Esophagus (tissue), 2 donors: ENCODE measurements at regions not wholly inside any gene's neighbourhood (a gene's known extent, or its start where the extent isn't known, plus 50 kb on each side); places are given as distances from the start of the nearest gene placed in this dataset.

Experiments used
- H3K27ac ChIP-seq, 2 donors: one replicate each; pipeline ENCODE4 v1.5.1; 2013; ENCODE audit warnings: low read depth in 2 of 2, mild to moderate bottlenecking in 2 of 2, inconsistent platforms in 1 of 2, low read length in 1 of 2, moderate library complexity in 1 of 2
- H3K27me3 ChIP-seq, 2 donors: one replicate each; pipeline ENCODE4 v1.6.1; 2013; ENCODE audit warnings: low read length in 2 of 2, control low read depth in 1 of 2, mild to moderate bottlenecking in 1 of 2; ENCODE audit not compliant: insufficient read depth in 2 of 2, control insufficient read depth in 1 of 2
- H3K36me3 ChIP-seq, 2 donors: one replicate each; pipeline ENCODE4 v1.6.1; 2013; ENCODE audit warnings: low read length in 1 of 2; ENCODE audit not compliant: control insufficient read depth in 2 of 2, insufficient read depth in 2 of 2
- H3K4me1 ChIP-seq, 2 donors: one replicate each; pipeline ENCODE4 v1.6.1; 2013; ENCODE audit warnings: low read length in 1 of 2; ENCODE audit not compliant: control insufficient read depth in 2 of 2, insufficient read depth in 2 of 2
- H3K4me3 ChIP-seq, 2 donors: one replicate each; pipeline ENCODE4 v1.5.1; 2013; ENCODE audit warnings: low read length in 2 of 2, mild to moderate bottlenecking in 2 of 2, low read depth in 1 of 2, moderate library complexity in 1 of 2
- H3K9me3 ChIP-seq, 2 donors: one replicate each; pipeline ENCODE4 v1.6.1; 2013; ENCODE audit warnings: mild to moderate bottlenecking in 2 of 2, low read depth in 1 of 2, low read length in 1 of 2, moderate library complexity in 1 of 2; ENCODE audit not compliant: control insufficient read depth in 2 of 2, insufficient read depth in 1 of 2
- WGBS, 2 donors: extraction: QIAGEN DNeasy Blood & Tissue Kit; methylation state at CpG; one replicate each; pipeline ENCODE4 v1.1.7; 2013; 5-methylcytosine and 5-hydroxymethylcytosine counted together
- donor health status: healthy with polysubstance abuse.
- donor health status: Bipolar disorder and iron deficiency.

- WGBS, 2 donors: 69 to 84% methylated on average over 4 of the region's 4 CpGs
- no peak overlapping the region for H3K27ac ChIP-seq
Measured at GRCh38 chr15:62436235-62436634, 271.1 kb upstream of the C2CD4B start.

GRCh38 chr15:62437753-62438152 is 272.7 kb upstream of the C2CD4B start:
- no peaks in the 10 kb centered on the region for H3K27me3 ChIP-seq
- H3K4me1 ChIP-seq: no peaks in the 10 kb centered on the region
- no peak overlapping the region for H3K4me3 ChIP-seq
- 89 to 92% methylated on average over 2 of the region's 2 CpGs for WGBS, 2 donors
- no peaks in the 10 kb centered on the region for H3K36me3 ChIP-seq
- no peaks in the 10 kb centered on the region for H3K9me3 ChIP-seq
- no peak overlapping the region for H3K27ac ChIP-seq

More at GRCh38 chr15:62436235-62436634, 271.1 kb upstream of the C2CD4B start:
- Histone ChIP-seq H3K36me3 (no peaks in the 10 kb centered on the region), H3K4me1 (no peaks in the 10 kb centered on the region), H3K9me3 (no peaks in the 10 kb centered on the region), H3K27me3 (no peaks in the 10 kb centered on the region), H3K4me3 (no peak overlapping the region)

GRCh38 chr15:62439543-62440016 is 274.5 kb upstream of the C2CD4B start:
- no peaks in the 10 kb centered on the region for H3K27me3 ChIP-seq
- H3K9me3 ChIP-seq: no peaks in the 10 kb centered on the region
- no peak overlapping the region for H3K4me3 ChIP-seq
- H3K27ac ChIP-seq: peak overlapping the region in 1 of 2 donors; percentile 2
- WGBS, 2 donors: 73 to 86% methylated on average over 5 of the region's 5 CpGs
- H3K4me1 ChIP-seq: no peaks in the 10 kb centered on the region
- H3K36me3 ChIP-seq: no peaks in the 10 kb centered on the region

GRCh38 chr15:62440362-62441105 is 275.4 kb upstream of the C2CD4B start:
- 80 to 82% methylated on average over 11 of the region's 11 CpGs for WGBS, 2 donors
- no peak overlapping the region for H3K4me3 ChIP-seq
- H3K9me3 ChIP-seq: no peaks in the 10 kb centered on the region
- no peak overlapping the region for H3K27ac ChIP-seq
- H3K27me3 ChIP-seq: no peaks in the 10 kb centered on the region
- H3K36me3 ChIP-seq: no peaks in the 10 kb centered on the region
- no peaks in the 10 kb centered on the region for H3K4me1 ChIP-seq

GRCh38 chr15:62444104-62445022 is 279.3 kb upstream of the C2CD4B start:
- Histone ChIP-seq H3K9me3 (no peaks in the 10 kb centered on the region), H3K27me3 (no peaks in the 10 kb centered on the region), H3K4me1 (no peaks in the 10 kb centered on the region), H3K4me3 (no peak overlapping the region), H3K36me3 (no peaks in the 10 kb centered on the region), H3K27ac (no peak overlapping the region)
- WGBS, 2 donors: 68 to 75% methylated on average over 8 of the region's 8 CpGs

- Histone ChIP-seq H3K36me3 (no peaks in the 10 kb centered on the region), H3K4me1 (peaks cover 0 to 1% of the 10 kb centered on the region in 2 donors), H3K4me3 (no peak overlapping the region), H3K27me3 (no peaks in the 10 kb centered on the region), H3K27ac (no peak overlapping the region), H3K9me3 (no peaks in the 10 kb centered on the region)
- WGBS, 2 donors: 86 to 91% methylated on average over 2 of the region's 2 CpGs
Measured at GRCh38 chr15:62445244-62445643, 280.2 kb upstream of the C2CD4B start.

- peaks cover 0 to 1% of the 10 kb centered on the region in 2 donors for H3K4me1 ChIP-seq
- H3K9me3 ChIP-seq: no peaks in the 10 kb centered on the region
- H3K4me3 ChIP-seq: no peak overlapping the region
- H3K36me3 ChIP-seq: no peaks in the 10 kb centered on the region
- WGBS, 2 donors: 93 to 94% methylated on average over 5 of the region's 5 CpGs
- no peak overlapping the region for H3K27ac ChIP-seq
- H3K27me3 ChIP-seq: no peaks in the 10 kb centered on the region
Measured at GRCh38 chr15:62446984-62447383, 281.9 kb upstream of the C2CD4B start.

- WGBS, 2 donors: 73 to 77% methylated on average over 7 of the region's 7 CpGs
- Histone ChIP-seq H3K27ac (no peak overlapping the region), H3K9me3 (no peaks in the 10 kb centered on the region), H3K27me3 (no peaks in the 10 kb centered on the region), H3K36me3 (no peaks in the 10 kb centered on the region), H3K4me3 (no peak overlapping the region), H3K4me1 (peaks cover 0 to 1% of the 10 kb centered on the region in 2 donors)
Measured at GRCh38 chr15:62447742-62448141, 282.7 kb upstream of the C2CD4B start.

GRCh38 chr15:62449638-62450037 is 284.6 kb upstream of the C2CD4B start:
- no peaks in the 10 kb centered on the region for H3K27me3 ChIP-seq
- no peak overlapping the region for H3K27ac ChIP-seq
- H3K9me3 ChIP-seq: no peaks in the 10 kb centered on the region
- no peaks in the 10 kb centered on the region for H3K36me3 ChIP-seq
- no peak overlapping the region for H3K4me3 ChIP-seq
- peaks cover 0 to 1% of the 10 kb centered on the region in 2 donors for H3K4me1 ChIP-seq
- 82 to 88% methylated on average over 1 of the region's 1 CpG for WGBS, 2 donors
